MCF 10A (cell line): ENCODE measurements at regions not wholly inside any gene's neighbourhood (a gene's known extent, or its start where the extent isn't known, plus 50 kb on each side); places are given as distances from the start of the nearest gene placed in this dataset.

Experiments
- BruUV-seq: library from RNA; stranded (reverse); fragments of 400-500 nt; replicated peaks from 2 replicates; lab custom pipeline; 2021; lab: Mats Ljungman, UMichigan
- CTCF ChIA-PET: fragments of 300-600 bp; sonication (Branson Sonifier 250); formaldehyde crosslinking; extraction: SDS; loops from one replicate; lab custom pipeline; 2021; ENCODE audit warnings: antibody characterized with exemption, inconsistent platforms; lab: Yijun Ruan, JAX
- POLR2A ChIA-PET: fragments of 300-600, 350-650 bp; sonication (Branson Sonifier 250); formaldehyde crosslinking; extraction: SDS; loops from one replicate; lab custom pipeline; 2020; ENCODE audit warnings: antibody characterized with exemption, inconsistent platforms; lab: Yijun Ruan, JAX
- DNase-seq: peaks from one replicate; pipeline ENCODE4 v3.0.0-alpha.2; 2018; ENCODE audit not compliant: unreplicated experiment
- H3K27ac Mint-ChIP-seq: one replicate; pipeline ENCODE4 v1.8.0; 2022; ENCODE audit warnings: mild to moderate bottlenecking, low read depth, mixed read lengths; ENCODE audit not compliant: unreplicated experiment
- H3K27me3 Mint-ChIP-seq: one replicate; pipeline ENCODE4 v1.8.0; 2022; ENCODE audit warnings: mixed read lengths; ENCODE audit not compliant: insufficient read depth, unreplicated experiment
- H3K36me3 Mint-ChIP-seq: one replicate; pipeline ENCODE4 v1.8.0; 2022; ENCODE audit warnings: mild to moderate bottlenecking, moderate library complexity, mixed read lengths; ENCODE audit not compliant: insufficient read depth, unreplicated experiment
- H3K4me1 Mint-ChIP-seq: one replicate; pipeline ENCODE4 v1.8.0; 2022; ENCODE audit warnings: mixed read lengths; ENCODE audit not compliant: insufficient read depth, unreplicated experiment
- H3K4me3 Mint-ChIP-seq: one replicate; pipeline ENCODE4 v1.8.0; 2022; ENCODE audit warnings: mild to moderate bottlenecking, moderate library complexity, mixed read lengths; ENCODE audit not compliant: unreplicated experiment
- H3K9me3 Mint-ChIP-seq: one replicate; pipeline ENCODE4 v1.8.0; 2022; ENCODE audit warnings: mixed read lengths; ENCODE audit not compliant: unreplicated experiment
- CTCF ChIP-seq: fragments of 200-600 bp; IDR thresholded peaks from one replicate; pipeline ENCODE4 v1.8.0; 2022; ENCODE audit warnings: antibody characterized with exemption, mild to moderate bottlenecking; ENCODE audit not compliant: unreplicated experiment
- intact Hi-C: fragments of 100-400 bp; cut with micrococcal nuclease; formaldehyde crosslinking; loops from 2 replicates; pipeline ENCODE4 v1.14.1; 2022

DNA sequence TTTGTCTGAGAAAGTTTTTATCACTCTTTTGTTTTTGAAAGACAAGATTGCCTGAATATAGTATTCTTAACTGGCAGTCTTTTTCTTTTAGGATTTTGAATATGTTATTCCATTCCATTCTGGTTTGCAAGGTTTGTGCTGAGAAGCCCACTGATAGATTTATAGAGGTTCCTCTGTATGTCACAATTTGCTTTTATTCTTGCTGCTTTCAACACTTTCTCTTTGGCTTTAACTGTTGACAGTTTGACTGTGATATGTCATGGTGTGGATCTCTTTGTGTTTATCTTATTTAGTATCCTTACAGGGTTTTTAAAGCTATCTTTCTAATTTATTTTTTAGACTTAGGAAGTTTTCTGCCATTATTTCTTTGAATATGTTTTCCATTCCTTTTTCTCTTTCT lies 331.2 kb upstream of the ATP11B start:
- H3K36me3 Mint-ChIP-seq: no peaks in the 10 kb centered on the region
- intact Hi-C loops: no loop called here
- H3K4me1 Mint-ChIP-seq: no peaks in the 10 kb centered on the region
- ChIA-PET CTCF (no interaction called here), POLR2A (no interaction called here)
- BruUV-seq: no TSS peak
- TF ChIP-seq CTCF: no peak
- no peak overlapping the region for H3K27ac Mint-ChIP-seq
- H3K4me3 Mint-ChIP-seq: no peak overlapping the region
- no peak for DNase-seq
- H3K27me3 Mint-ChIP-seq: no peaks in the 10 kb centered on the region
- H3K9me3 Mint-ChIP-seq: no peaks in the 10 kb centered on the region

DNA sequence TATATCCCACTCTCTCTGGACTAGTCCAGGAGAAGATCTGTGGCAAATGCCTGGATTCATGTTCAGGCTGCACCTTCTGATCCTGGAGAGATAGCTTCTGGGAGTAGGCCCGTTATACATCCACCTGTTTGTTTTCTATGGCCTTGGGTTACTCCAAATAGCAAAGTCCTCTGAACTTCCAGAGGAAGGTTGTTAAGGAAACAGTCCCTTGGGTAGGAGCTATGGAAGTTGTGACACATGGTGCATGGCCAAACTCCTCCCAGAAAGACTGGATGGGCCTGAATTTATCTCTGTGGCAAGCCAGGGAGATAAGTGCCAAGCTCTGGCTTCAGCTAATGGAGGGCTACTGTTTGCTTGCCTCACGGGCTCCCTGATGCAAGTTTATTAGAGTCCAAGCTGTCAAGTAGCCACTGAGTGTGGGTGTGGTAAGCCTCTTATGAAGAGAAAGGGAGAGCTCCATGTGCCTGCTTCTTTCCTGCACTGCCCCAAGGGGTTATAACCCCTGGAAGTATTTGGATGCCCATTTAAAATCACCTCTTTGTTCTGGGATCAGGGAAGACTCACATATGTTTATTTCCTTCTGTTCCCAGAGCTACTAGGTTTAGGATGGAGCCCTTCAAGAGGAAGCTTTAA lies 328.7 kb upstream of the ATP11B start:
- H3K4me3 Mint-ChIP-seq: no peak overlapping the region
- no peak for DNase-seq
- no peaks in the 10 kb centered on the region for H3K36me3 Mint-ChIP-seq
- ChIA-PET POLR2A (no interaction called here), CTCF (no interaction called here)
- no peaks in the 10 kb centered on the region for H3K4me1 Mint-ChIP-seq
- no peaks in the 10 kb centered on the region for H3K9me3 Mint-ChIP-seq
- no peak for TF ChIP-seq CTCF
- H3K27ac Mint-ChIP-seq: no peak overlapping the region
- BruUV-seq: no TSS peak
- no peaks in the 10 kb centered on the region for H3K27me3 Mint-ChIP-seq
- intact Hi-C loops: no loop called here

DNA sequence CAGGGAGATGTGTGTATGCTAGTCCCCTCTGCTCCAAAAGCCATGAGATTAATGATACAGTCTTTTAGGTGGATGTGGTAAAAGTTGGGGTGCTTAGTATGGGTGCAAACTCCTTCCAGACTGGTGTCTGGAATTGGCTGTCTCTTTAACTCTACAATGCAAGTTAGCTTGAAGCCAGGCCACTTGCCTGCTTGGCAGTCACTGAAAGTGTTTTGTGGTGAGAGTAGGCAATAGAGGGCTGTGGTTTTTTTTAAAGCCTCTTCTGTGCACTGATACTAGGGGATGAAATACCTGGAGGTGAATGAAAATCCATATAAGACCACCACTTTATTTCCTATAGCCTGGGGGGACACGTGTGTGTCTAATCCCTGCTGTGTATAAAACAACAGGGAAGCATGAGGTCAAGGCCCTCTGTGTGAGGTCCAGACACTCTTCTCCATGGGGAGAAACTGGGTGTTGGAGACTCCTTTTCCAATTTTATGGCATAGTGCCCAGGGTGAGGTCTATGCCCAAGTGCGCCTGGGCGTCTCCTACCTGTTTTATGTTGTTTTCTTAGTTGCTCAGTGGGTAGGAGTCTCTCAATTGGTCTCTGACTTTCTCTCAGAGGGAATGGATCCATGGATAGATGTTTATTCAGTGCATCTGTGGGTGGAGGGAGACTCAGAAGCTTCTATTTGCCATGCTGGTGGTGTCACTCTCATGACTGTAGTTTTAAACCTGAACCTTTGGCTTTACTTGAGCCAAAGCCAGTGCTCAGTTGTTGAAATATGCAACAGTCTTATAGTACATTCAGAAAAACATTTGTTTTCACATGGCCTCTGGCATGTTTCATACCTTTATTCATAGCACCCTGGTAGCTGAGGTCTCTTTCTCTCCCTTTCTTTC lies 327.8 kb upstream of the ATP11B start:
- POLR2A ChIA-PET: interaction anchor here (0.6 to 0.7 kb wide), 2 partner anchors 61 to 1250 kb away, joined by 3 read pairs; no protein-coding TSS in a partner anchor
- Mint-ChIP-seq H3K27ac (no peak overlapping the region), H3K4me3 (no peak overlapping the region), H3K27me3 (no peaks in the 10 kb centered on the region), H3K4me1 (no peaks in the 10 kb centered on the region), H3K9me3 (no peaks in the 10 kb centered on the region), H3K36me3 (no peaks in the 10 kb centered on the region)
- CTCF ChIA-PET: no interaction called here
- intact Hi-C loops: no loop called here
- no TSS peak for BruUV-seq
- DNase-seq: no peak
- no peak for TF ChIP-seq CTCF

DNA sequence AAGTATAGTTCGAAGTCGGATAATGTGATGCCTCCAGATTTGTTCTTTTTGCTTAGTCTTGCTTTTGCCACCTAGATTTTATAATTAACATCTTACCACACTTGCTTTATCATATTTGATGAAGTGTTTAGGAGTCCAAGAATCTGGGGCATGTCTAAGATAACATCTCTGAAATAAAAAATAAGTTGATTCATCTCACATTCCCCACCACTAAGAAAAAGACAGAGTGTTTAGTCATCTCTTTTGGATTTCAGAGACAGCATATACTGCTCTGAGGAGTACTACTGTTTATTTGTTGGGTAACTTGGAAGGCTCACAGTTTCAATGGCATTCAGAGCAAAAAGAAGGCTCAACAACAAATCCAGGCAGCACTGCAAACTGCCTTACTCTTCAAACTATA lies 324.2 kb upstream of the ATP11B start:
- no peak overlapping the region for H3K27ac Mint-ChIP-seq
- intact Hi-C loops: no loop called here
- no peak for TF ChIP-seq CTCF
- H3K27me3 Mint-ChIP-seq: no peaks in the 10 kb centered on the region
- no peaks in the 10 kb centered on the region for H3K36me3 Mint-ChIP-seq
- BruUV-seq: no TSS peak
- POLR2A ChIA-PET: no interaction called here
- no peak overlapping the region for H3K4me3 Mint-ChIP-seq
- H3K9me3 Mint-ChIP-seq: no peaks in the 10 kb centered on the region
- no peak for DNase-seq
- CTCF ChIA-PET: interaction anchor here (1.0 kb wide), 1 partner anchor 36 kb away, joined by 3 read pairs; no protein-coding TSS in a partner anchor
- no peaks in the 10 kb centered on the region for H3K4me1 Mint-ChIP-seq
